ENCODE measurements at regions not wholly inside any gene's neighbourhood (a gene's known extent, or its start where the extent isn't known, plus 50 kb on each side); places are given as distances from the start of the nearest gene placed in this dataset.

DNA sequence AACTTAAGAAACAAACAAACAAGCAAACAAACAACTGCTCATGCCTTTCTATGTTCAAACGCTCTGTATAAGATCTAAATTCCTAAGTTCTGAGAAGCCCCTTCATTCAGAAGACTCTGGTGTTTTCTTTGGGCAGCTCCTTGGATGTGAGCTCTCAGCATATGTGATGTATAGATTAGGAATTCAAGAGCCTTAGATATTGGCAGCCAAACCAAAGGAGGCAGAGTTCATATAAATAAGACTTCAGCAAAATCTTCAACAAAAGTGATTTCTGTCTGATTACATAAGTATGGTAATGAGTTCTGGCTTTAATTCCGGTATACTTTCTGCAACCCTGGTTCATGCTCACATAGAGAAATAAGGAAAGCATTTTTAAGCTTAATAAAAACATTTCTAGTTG, 145.6 kb downstream of the DYRK2 start:
- TF ChIP-seq, protein P1, sequence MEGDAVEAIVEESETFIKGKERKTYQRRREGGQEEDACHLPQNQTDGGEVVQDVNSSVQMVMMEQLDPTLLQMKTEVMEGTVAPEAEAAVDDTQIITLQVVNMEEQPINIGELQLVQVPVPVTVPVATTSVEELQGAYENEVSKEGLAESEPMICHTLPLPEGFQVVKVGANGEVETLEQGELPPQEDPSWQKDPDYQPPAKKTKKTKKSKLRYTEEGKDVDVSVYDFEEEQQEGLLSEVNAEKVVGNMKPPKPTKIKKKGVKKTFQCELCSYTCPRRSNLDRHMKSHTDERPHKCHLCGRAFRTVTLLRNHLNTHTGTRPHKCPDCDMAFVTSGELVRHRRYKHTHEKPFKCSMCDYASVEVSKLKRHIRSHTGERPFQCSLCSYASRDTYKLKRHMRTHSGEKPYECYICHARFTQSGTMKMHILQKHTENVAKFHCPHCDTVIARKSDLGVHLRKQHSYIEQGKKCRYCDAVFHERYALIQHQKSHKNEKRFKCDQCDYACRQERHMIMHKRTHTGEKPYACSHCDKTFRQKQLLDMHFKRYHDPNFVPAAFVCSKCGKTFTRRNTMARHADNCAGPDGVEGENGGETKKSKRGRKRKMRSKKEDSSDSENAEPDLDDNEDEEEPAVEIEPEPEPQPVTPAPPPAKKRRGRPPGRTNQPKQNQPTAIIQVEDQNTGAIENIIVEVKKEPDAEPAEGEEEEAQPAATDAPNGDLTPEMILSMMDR (IDR thresholded peaks at IDR 0.05): no peak
- no peak for TF ChIP-seq POLR2AphosphoS5 (IDR thresholded peaks at IDR 0.05; ENCODE audit: insufficient read depth in 1 of 2, low read depth in 1 of 2)
- no peak overlapping the region for H3K27ac ChIP-seq
- no peak for DNase-seq (ENCODE audit: extremely low spot score in 2 of 2)
- no peaks in the 10 kb centered on the region for H3K9me3 ChIP-seq
- no peak overlapping the region for H3K4me3 ChIP-seq
- H3K36me3 ChIP-seq: no peaks in the 10 kb centered on the region
- H3K4me1 ChIP-seq: peaks cover 6% of the 10 kb centered on the region
- intact Hi-C loops (cut with DNase I): no loop called here
- no peaks in the 10 kb centered on the region for H3K27me3 ChIP-seq

- Histone ChIP-seq H3K27me3 (no peaks in the 10 kb centered on the region), H3K4me3 (no peak overlapping the region), H3K4me1 (peaks cover 7% of the 10 kb centered on the region), H3K36me3 (no peaks in the 10 kb centered on the region), H3K27ac (no peak overlapping the region), H3K9me3 (no peaks in the 10 kb centered on the region)
- intact Hi-C loops (cut with DNase I): no loop called here
- no peak for TF ChIP-seq POLR2A (IDR thresholded peaks at IDR 0.05)
- TF ChIP-seq, protein P1 (IDR thresholded peaks at IDR 0.05): no peak
- no peak for TF ChIP-seq POLR2AphosphoS5 (IDR thresholded peaks at IDR 0.05; ENCODE audit: insufficient read depth in 1 of 2, low read depth in 1 of 2)
- DNase-seq (ENCODE audit: extremely low spot score in 2 of 2): no peak
Measured at GRCh38 chr12:67795236-67795635, 146.7 kb downstream of the DYRK2 start.

DNA sequence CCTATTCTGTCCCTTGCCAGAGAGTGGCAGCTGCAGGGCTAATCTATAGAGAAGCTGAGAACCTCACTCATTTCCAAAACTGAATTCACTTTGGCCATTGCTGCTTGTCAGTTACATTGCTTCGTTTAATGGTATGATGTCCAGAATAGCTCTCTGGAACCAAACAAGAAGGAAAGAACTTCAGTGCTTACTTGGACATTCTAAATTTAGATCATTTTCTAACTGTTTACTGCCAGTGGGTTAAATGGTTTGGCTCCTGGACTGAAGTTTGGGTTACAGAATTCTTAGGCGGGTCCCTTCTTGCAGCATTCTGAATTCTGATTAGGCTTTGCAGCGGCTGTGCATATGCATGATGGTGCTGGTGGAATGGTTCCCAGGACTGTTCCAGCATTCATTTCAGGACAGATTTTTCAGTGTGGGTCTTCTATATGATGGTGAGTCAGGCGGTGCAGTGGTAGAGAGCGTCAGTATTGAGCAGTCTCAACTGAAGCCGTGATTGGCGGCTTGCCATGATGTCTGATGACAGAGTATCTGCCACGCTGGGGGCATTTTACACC, 148.7 kb downstream of the DYRK2 start:
- H3K4me3 ChIP-seq: no peak overlapping the region
- no peaks in the 10 kb centered on the region for H3K36me3 ChIP-seq
- intact Hi-C loops (cut with DNase I): no loop called here
- no peaks in the 10 kb centered on the region for H3K27me3 ChIP-seq
- no peaks in the 10 kb centered on the region for H3K9me3 ChIP-seq
- H3K27ac ChIP-seq: no peak overlapping the region
- DNase-seq (ENCODE audit: extremely low spot score in 2 of 2): no peak
- H3K4me1 ChIP-seq: peaks cover 7% of the 10 kb centered on the region
- TF ChIP-seq POLR2AphosphoS5 (IDR thresholded peaks at IDR 0.05; ENCODE audit: insufficient read depth in 1 of 2, low read depth in 1 of 2) (no peak), POLR2A (IDR thresholded peaks at IDR 0.05) (no peak)
- TF ChIP-seq, protein P1 (IDR thresholded peaks at IDR 0.05): no peak

- H3K4me3 ChIP-seq: no peak overlapping the region
- TF ChIP-seq POLR2AphosphoS5 (IDR thresholded peaks at IDR 0.05; ENCODE audit: insufficient read depth in 1 of 2, low read depth in 1 of 2): no peak
- TF ChIP-seq, protein P1 (IDR thresholded peaks at IDR 0.05): no peak
- H3K36me3 ChIP-seq: no peaks in the 10 kb centered on the region
- H3K27me3 ChIP-seq: no peaks in the 10 kb centered on the region
- H3K4me1 ChIP-seq: peaks cover 7% of the 10 kb centered on the region
- no peak overlapping the region for H3K27ac ChIP-seq
- intact Hi-C loops (cut with DNase I): no loop called here
- no peak for DNase-seq (ENCODE audit: extremely low spot score in 2 of 2)
- no peaks in the 10 kb centered on the region for H3K9me3 ChIP-seq
Measured at GRCh38 chr12:67797753-67798152, 149.2 kb downstream of the DYRK2 start.

DNA sequence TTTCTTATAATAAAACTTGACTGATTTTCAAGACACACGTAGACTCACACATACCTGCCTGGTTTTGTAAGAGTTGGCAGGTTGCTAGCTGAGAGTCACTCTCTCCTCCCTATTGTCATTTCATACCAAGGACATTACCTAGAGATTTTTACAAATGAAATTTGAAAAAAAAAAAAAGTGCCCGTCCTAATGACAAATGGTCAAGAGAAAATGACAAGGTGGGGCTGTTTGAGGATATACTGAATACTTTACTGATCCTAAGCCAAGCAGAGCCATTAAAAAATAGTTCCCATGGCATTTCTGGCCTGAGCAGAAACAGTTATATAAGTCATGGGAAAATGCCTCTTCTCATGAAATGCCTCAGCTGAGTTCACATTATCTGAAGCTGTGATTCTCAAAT, 150.2 kb downstream of the DYRK2 start:
- H3K27ac ChIP-seq: no peak overlapping the region

More for the DNA sequence above, 150.2 kb downstream of the DYRK2 start:
- no peak overlapping the region for H3K4me3 ChIP-seq
- H3K27me3 ChIP-seq: no peaks in the 10 kb centered on the region
- H3K9me3 ChIP-seq: no peaks in the 10 kb centered on the region
- H3K36me3 ChIP-seq: no peaks in the 10 kb centered on the region
- peaks cover 7% of the 10 kb centered on the region for H3K4me1 ChIP-seq
- no peak for DNase-seq (ENCODE audit: extremely low spot score in 2 of 2)
- intact Hi-C loops (cut with DNase I): no loop called here
- TF ChIP-seq POLR2A (IDR thresholded peaks at IDR 0.05): no peak
- TF ChIP-seq POLR2AphosphoS5 (IDR thresholded peaks at IDR 0.05; ENCODE audit: insufficient read depth in 1 of 2, low read depth in 1 of 2): no peak
- TF ChIP-seq, protein P1 (IDR thresholded peaks at IDR 0.05): no peak
